Glomerular endothelial cell (primary cell): ENCODE measurements at regions not wholly inside any gene's neighbourhood (a gene's known extent, or its start where the extent isn't known, plus 50 kb on each side); places are given as distances from the start of the nearest gene placed in this dataset.

Experiments used
- DNase-seq: peaks from one replicate; pipeline ENCODE4 v3.0.0-alpha.2; 2011; ENCODE audit warnings: low read depth, low spot score; ENCODE audit errors: extremely low read depth

DNA sequence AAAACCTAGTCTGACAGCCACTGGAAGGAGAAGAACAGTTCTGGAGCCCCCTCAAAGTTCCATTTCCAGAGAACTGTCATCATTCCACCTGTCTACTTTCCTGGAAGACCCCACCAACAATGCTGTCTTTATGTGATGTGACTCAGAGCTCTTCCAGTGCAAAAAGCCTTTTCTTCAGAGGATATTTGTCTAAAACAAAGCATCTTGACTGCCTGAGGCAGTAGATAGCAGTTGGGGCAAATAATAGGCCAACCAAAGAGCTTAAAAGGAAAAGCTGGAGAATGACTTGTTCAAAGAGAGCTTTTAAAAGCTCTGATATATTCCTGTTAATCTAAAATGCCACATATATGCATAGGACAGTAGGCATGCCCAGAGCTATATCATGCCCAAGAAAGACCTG is 62.6 kb downstream of the MIS18A start:
- no peak for DNase-seq

DNA sequence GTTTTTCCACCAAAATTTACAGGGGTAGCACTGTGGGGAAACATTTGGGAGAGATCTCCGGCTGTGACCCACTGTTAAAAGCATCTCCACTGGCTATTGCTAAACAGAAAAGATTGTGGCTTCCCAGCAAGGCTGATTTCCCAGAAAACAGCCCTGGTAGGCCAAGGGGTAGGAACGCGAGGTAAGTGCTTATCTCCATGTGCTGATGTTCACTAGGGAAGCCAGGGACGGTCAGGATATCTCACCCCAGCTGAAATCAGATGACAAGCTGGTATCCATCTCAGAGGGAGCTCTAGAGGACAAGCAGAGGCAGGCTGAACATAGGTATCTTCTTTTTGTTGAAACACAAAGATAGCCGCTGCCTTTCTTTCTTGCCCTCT is 63.6 kb downstream of the MIS18A start:
- DNase-seq = no peak

DNA sequence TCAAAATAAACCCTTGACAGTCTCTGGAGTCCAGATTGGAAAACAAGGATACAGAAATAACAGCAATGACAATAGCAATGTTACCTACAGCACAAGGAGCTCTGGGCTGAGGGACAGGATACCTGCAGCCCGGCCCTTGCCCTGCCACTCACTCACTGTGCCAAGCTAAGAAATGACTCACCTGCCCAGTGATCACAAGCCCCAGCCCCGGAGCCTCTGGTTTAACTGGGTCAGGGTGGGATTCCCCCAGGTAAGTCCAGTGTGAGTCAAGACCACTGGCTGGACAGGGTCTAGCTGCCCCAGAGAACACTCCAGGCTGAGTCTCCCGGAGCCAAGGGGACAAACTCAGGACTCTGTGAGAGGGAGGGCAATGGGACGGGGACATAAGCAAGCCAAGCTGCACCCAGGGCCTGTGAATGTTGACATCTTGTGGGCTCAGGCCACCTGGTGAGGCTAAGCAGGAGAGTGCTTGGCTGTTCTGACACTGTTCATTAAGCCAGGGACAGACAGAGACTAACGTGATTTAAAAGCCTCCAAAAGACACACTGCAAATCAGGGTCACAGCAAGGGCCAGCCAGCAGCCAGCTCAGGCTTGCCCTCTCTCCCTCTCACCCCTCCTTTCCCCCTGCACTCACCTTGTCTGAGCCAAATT is 64.1 kb downstream of the MIS18A start:
- DNase-seq = no peak

DNA sequence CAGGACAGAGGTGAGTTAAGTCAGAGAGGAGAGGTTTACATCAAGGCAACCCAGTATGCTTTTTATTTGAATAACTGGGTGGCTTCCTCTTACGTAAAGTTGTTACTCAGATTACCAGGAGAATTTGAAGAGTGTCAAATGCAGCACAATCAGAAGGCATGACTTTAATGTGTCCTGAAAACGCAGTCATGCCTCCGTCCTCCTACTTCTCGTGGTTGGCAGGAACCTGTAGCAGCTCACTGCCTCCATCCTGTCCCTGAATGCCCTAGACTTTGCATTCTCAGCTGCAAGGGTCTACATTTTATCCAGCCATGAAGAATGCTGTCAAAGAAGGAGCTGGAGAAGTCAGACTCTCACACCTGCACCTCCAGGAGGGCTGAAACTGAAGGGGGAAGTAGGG is 66.7 kb downstream of the MIS18A start:
- DNase-seq = no peak

DNA sequence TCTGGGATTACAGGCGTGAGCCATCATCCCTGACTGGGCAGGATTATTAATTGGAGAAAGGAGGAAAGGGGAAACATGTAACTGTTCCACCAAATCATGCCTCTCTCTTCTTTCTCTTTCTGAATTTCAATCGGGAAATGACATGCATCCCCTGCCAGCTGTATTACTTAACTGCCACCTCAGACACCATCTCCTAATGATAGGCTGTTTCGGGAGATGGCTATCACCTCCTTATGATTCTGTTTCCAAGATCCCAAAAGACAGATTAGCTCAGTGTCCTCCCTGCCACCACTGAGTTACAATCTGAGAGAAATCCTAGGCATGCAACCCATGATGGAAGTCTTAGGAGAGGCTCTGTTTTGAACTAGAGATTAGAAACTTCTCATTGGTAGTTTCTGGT is 67.5 kb downstream of the MIS18A start:
- no peak for DNase-seq

DNA sequence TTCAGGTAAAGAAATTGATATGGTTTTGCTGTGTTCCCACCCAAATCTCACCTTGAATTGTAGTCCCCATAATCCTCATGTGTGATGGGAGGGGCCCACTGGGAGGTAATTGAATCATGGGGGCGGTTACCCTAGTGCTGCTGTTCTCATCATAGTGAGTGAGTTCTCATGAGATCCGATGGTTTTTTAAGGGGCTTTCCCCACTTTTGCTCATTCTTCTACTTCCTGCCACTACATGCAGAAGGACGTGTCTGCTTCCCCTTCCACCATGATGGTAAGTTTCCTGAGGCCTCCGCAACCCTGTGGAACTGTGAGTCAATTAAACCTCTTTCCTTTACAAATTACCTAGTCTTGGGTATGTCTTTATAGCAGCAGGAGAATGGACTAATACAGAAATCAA is 69.3 kb downstream of the MIS18A start:
- no peak for DNase-seq

DNA sequence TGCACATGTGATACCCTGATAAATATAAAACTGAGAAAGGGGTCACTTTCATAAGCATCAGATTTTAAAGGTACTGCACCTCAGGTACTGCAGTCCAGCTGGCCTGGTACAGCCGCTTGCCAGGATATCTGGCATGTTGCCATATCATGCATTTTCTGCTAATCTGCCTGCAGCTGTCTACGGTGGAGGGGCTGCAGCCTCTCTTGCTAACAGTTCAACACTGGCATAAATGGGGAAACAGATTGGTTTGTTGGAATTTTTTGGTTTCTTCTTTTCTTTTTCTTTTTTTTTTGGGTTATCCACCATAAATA is 71.5 kb downstream of the MIS18A start:
- no peak for DNase-seq

DNA sequence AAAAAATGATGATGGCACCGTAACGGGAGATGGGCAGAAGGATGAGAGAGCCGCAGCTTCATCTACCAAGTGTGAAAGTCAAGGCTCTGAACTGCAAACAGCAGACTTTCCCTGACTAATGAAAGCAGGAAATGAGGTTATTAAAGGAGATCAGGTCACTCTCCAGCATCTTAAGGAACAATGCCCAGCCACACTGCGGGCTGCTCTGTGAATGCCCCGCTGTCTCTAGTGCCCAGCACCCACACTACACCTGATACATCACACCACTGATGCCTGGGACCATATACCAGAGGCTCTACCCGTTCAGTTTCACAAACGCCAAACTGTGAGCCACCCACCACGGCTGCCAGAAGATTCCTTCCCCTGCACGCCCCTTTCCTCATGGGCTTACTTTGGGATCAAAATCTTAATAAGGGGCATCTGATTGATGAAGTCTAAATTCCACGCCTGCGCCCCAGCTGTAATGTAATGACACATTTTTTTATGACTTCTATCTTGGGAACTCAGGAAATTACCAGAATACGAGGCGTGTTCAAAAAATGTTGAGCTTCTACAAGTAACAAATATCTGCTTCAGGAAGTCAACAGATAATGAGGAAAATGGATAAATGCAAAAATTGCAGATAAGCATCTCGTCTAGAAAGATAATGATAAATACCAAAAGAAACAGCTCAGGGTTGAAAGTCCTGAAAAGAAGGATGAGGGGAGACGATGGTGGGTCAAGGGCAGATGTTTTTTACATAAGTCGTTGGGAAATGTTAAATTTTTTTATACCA is 72.0 kb downstream of the MIS18A start:
- peak; percentile 12 for DNase-seq

DNA sequence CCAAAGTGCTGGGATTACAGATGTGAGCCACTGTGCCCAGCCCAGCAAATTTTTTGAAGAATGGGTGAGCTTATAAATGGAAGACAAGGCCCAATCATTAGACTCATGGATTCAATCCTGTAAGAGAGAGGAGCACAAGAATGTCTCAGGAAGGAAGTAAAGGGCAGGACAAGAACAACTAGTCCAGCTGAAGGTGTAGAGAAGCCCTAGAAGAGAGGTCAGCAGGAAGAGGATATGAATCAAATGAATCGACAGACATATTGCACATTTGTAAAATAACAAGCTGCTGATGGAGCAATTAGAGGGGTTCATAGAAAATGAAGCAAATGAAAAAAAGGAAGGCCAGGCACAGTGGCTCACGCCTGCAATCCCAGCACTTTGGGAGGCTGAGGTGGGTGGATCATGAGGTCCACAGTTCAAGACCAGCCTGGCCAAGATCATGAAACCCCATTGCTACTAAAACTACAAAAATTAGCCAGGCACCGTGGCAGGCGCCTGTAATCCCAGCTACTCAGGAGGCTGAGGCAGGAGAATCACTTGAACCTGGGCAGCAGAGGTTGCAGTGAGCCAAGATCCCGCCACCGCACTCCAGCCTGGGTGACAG is 74.9 kb downstream of the MIS18A start:
- peak; percentile 23 for DNase-seq

DNA sequence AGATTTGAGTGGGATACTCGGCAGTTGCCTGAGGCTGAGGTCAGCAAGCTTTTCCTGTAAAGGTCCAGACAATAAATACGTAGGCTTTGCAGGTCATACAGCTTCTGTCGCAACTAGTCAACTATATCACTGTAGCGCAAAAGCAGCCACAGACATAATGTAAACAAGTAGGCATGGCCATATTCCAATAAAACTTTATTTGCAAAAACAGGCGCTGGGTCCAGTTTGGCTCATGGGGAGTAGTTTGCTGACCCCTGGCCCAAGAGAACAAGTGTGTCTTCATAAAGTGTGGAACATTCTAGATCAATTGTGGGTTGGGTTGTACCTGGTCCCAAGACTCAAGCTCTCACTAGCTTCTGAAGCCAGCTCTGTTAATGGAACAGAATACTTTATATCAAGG is 78.8 kb downstream of the MIS18A start:
- no peak for DNase-seq

DNA sequence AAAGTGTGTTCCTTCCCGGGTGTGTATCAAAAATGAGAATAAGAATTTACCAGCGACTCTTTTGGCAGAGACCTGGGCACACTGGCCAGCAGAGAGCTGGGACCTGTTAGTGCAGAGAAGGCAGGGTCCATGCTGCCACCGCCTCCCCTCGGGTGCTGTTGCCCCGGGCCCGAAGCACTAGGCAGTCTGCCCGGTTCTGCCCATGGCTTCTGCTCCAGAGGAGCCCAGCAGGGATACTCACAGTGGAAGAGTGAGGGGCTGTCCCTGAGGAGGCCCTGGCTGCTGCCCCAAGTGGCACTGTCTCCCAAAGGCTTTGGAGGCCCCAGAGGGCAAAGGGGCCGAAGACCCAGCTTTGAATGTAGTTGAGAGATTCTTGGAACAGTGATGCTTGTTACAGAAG is 80.5 kb downstream of the MIS18A start:
- no peak for DNase-seq

DNA sequence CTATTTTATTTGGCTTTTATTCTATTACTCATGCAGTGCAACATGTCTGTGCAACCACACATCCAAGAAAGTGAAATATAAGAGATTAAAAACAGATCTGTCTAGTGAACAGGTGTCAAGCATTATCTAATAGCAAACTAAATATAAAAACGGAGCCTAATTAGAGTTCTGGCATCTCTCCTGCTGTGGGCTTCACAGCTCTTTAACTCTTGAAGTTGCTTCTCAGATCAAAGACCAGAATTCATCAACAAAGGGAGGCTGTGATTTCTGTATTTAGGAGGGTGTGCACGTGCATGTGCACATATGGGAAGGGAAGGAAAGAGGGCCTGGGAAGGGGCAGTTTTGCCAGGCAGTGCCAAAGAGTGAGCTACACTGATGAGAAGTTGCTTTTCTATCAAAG is 81.0 kb downstream of the MIS18A start:
- no peak for DNase-seq

DNA sequence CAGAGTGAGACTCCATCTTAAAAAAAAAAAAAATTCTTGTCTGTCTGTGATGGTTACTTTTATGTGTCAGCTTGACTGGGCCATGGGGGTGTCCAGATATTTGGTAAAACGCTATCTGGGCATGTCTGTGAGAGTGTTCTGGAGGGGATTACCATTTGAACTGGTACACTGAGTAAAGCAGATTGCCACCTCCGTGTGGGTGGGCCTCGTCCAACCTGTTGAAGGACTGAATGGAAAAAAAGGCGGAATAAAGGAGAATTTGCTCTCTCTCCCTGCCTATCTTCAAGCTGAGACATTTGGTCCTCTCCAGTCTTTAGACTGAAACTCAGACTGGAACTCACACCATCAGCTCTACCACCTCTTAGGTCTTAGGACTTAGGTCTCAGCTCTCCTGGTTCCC is 82.8 kb downstream of the MIS18A start:
- no peak for DNase-seq

DNA sequence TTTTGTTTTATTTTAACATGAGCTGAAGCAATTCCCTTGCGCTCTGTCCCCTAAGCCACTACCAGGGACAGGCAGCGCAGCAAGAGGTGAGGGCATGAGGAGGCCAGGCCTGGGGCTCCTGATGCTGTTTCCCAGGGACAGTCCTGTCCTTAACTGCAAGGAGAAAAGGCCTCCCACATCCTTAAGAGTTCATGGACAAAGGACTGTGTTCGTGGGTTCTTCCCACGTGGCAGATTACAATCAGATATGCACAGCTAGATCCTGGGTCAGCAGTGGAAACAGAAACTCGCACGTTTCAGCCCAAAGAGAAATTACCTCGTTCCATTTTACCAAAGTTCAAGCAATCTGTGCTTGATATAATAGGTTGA is 85.8 kb downstream of the MIS18A start:
- no peak for DNase-seq

DNA sequence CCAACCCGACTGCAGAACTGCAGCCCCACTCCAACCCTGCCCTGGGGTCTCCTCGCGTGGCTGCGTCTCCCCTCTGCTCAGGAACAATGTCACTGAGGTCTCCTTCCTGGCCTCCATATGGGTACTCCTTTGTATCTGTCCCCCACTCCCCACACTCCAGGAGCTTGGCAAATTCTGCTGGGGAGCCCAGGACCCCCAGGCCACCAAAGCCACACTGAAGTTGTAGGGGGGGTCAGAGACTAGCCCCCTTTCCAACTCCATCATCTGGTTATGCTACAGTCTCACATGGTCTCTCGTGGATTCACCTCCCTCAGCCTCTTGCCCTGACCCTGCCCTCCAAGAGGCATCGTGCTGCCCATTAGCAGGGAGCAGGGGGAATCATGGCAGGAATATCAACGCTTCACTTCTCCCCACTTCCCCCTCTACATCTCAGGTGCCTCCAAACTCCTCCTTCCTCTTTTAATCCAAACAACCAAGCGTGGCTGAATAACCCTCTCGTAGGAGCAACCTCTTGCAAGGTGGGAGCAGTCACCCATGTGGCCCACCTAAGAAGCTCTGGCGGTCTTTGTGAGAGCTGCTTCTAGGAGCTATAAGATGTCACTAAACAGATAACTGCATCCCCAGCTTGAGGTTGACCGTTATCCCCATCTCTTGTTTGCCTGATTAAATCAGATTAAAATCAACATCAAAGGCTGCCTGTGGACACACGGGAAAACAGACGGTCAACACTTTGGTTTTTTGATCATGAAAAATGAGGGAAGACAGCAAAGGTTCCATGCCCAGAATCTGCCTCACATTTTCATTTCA is 86.4 kb downstream of the MIS18A start:
- DNase-seq = no peak

DNA sequence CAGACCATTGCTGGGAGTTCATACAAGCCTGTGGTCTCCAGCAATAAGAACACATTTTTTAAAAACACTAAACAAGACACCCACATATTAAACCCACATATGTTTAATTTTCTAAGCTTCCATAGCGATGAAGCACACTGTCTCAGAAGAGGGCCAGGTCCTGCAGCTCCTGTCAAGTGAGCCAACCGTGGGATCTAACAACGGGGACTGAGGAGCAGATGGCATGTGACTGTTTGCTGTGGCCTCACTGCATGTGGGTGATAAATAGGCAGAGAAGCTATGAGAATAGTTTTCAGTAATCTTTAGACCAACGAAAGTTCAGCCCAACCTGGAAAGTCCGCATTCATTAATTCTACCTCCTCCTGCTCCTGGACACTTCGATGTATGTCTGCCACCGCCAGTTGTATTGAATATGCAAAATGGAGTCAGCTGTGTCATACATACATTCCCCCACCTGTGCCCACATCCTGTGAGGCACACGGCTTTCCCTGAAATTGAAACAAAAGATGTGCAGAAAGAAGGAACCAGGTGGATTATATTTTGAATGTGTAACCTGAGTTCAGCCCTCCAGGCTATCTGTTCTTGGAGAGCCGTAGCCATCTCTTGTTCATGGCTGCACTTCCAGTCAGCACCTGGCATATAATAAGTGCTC is 88.2 kb downstream of the MIS18A start:
- DNase-seq = no peak

DNA sequence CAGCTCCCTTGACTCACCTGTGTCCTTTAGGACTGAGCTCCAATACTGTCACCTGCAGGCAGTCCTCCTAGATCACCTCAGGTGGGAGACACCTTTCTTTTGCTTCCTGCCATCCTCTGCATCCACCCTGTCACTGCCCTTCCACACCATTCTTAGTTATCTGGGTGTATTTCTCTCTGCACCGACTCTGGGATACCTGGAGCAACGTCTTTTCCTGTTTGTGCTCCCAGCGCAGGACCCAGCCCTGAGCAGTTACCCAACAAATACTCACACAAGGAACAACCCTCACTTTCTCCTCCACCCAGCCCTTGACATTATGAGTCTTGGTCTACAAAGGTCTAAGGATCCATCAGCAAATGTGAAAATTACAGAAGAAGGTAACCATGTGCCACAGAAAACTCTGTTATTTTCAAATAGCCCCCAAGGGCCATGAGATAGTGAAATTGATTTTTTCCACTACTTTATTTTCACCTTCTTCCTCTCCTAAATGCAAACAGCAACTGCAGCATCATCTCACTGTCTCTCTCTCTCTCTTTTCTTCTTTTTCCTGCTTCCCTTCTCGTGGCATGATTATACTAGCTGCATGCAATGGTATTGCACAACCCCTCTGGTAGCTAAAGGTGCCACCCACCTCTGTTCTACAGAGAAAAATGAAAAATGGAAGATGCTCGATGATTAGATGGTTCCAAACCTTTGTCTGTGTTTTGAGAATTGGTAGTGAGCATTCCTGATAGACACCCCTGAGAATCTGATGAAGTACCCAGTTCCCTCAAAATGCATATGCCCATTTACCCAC is 89.0 kb downstream of the MIS18A start:
- DNase-seq = no peak

DNA sequence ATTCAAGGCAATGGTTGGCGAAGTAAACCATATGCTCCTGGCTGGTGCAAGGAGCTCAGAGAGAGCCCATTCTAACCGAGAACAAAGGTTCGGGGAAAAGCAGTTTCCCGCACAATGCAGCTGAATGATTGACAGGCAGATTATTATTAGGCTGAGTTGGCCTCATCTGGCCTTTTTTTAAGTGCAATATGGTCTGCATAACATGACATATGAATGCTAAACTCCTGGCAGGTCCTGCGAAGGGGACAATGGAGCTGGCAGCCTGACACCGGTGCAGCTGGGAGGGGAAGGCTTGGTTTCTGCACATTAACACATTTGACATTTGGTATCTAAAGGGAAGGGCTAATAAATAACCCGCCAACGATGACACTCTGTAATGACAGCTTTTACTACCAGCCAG is 92.0 kb downstream of the MIS18A start:
- DNase-seq = no peak

DNA sequence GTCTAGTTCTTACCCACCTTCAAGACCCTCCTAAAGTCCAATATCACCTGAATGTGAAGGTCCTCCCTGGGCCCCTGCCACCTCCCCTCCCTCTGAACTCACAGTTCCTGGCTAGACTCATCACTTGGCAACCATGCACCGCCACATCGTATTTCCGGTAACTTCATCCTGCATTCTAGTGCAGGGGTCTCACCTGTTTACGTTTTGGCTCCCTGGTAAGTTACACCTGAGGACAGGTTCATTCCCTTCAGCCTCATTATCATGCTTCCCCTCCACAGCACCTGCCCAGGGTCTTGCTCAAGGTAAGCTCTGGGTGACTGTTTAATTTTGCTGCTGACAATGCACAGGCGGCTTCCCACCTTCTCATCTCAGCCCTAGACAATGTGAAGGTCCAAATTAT is 93.1 kb downstream of the MIS18A start:
- no peak for DNase-seq

DNA sequence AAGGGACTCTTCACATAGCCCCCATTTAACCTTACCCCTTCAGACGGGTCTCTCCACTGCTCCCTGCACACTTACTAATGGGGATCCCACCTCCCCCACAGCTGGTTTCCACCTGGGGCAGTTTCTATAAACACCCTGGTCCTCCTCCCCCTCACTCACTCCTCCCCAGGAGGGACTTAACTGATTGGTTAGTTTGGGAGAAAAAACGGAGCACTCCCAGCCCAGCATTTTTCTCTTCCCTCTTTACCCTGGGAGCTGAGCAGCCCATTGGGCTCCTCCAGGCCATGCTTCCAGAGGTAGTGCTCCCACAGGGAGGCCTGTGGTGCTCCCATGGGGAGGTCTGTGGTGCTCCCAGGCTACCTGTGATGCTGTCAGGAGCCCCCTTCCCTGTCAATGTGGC is 93.7 kb downstream of the MIS18A start:
- no peak for DNase-seq
